NT2/D1 (cell line): ENCODE measurements at regions not wholly inside any gene's neighbourhood (a gene's known extent, or its start where the extent isn't known, plus 50 kb on each side); places are given as distances from the start of the nearest gene placed in this dataset.

Experiments used
- DNase-seq: peaks from one replicate; pipeline ENCODE4 v3.0.0-alpha.2; 2011; ENCODE audit warnings: low read depth, low spot score
- H3K27me3 ChIP-seq: 2 replicates; pipeline ENCODE4 v1.6.0; 2011; ENCODE audit warnings: mild to moderate bottlenecking; ENCODE audit not compliant: insufficient read length, insufficient read depth
- H3K36me3 ChIP-seq: 2 replicates; pipeline ENCODE4 v1.6.1; 2011; ENCODE audit warnings: mild to moderate bottlenecking, low read length, mixed read lengths; ENCODE audit not compliant: insufficient read depth, insufficient read length
- H3K4me1 ChIP-seq: 2 replicates; pipeline ENCODE4 v1.5.1; 2011; ENCODE audit not compliant: insufficient read depth, insufficient read length
- H3K4me3 ChIP-seq: 2 replicates; pipeline ENCODE4 v1.5.1; 2011; ENCODE audit warnings: low read depth; ENCODE audit not compliant: insufficient read length
- H3K9ac ChIP-seq: 2 replicates; pipeline ENCODE4 v1.6.0; 2011; ENCODE audit warnings: low read depth; ENCODE audit not compliant: insufficient read length
- H3K9me3 ChIP-seq: 2 replicates; pipeline ENCODE4 v1.5.1; 2011; ENCODE audit warnings: mild to moderate bottlenecking, low read length; ENCODE audit not compliant: insufficient read depth
- SUZ12 ChIP-seq: IDR thresholded peaks from 2 replicates; pipeline ENCODE4 v1.6.1; 2011; ENCODE audit not compliant: insufficient read length, insufficient read depth; ENCODE audit errors: extremely low read depth
- YY1 ChIP-seq: IDR thresholded peaks from 2 replicates; pipeline ENCODE4 v1.6.1; 2011; ENCODE audit not compliant: insufficient read length, insufficient read depth
- ZNF274 ChIP-seq: IDR thresholded peaks from 2 replicates; pipeline ENCODE4 v1.6.1; 2011; ENCODE audit warnings: mild to moderate bottlenecking, low read depth, low read length

- H3K9ac ChIP-seq: no peak overlapping the region
- no peaks in the 10 kb centered on the region for H3K27me3 ChIP-seq
- no peak for DNase-seq
- no peaks in the 10 kb centered on the region for H3K36me3 ChIP-seq
- H3K9me3 ChIP-seq: no peaks in the 10 kb centered on the region
- no peak overlapping the region for H3K4me3 ChIP-seq
- no peak for TF ChIP-seq SUZ12
- no peak for TF ChIP-seq ZNF274
- no peak for TF ChIP-seq YY1
- no peaks in the 10 kb centered on the region for H3K4me1 ChIP-seq
Measured at GRCh38 chr7:116322541-116322940, 112.2 kb downstream of the TES start.

- H3K36me3 ChIP-seq: no peaks in the 10 kb centered on the region
- no peak for TF ChIP-seq YY1
- TF ChIP-seq ZNF274: no peak
- TF ChIP-seq SUZ12: no peak
Measured at GRCh38 chr7:116324582-116324981, 114.2 kb downstream of the TES start.

DNA sequence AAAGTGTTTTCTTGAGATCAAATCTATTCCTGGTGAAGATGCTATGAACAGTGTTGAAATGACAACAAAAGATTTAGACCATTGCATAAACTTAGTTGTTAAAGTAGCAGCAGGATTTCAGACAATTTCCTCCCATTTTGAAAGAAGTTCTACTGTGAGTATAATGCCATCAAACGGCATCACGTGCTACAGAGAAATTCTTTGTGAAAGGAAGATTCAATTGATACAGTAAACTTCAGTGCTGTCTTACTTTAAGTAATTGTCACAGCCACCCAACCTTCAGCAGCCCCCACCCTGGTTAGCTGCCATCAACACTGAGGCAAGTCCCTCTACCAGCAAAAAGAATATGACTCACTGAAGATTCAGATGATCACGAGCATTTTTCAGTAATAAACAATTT, 115.2 kb downstream of the TES start:
- Histone ChIP-seq H3K27me3 (no peaks in the 10 kb centered on the region), H3K36me3 (no peaks in the 10 kb centered on the region), H3K9ac (no peak overlapping the region), H3K4me3 (no peak overlapping the region), H3K4me1 (no peaks in the 10 kb centered on the region), H3K9me3 (no peaks in the 10 kb centered on the region)
- DNase-seq: no peak
- TF ChIP-seq ZNF274 (no peak), SUZ12 (no peak), YY1 (no peak)

More at GRCh38 chr7:116324582-116324981, 114.2 kb downstream of the TES start:
- no peaks in the 10 kb centered on the region for H3K27me3 ChIP-seq
- no peak for DNase-seq
- no peak overlapping the region for H3K9ac ChIP-seq
- no peak overlapping the region for H3K4me3 ChIP-seq
- H3K9me3 ChIP-seq: no peaks in the 10 kb centered on the region
- H3K4me1 ChIP-seq: no peaks in the 10 kb centered on the region

GRCh38 chr7:116327135-116327534, 116.8 kb downstream of the TES start:
- no peaks in the 10 kb centered on the region for H3K36me3 ChIP-seq
- no peaks in the 10 kb centered on the region for H3K27me3 ChIP-seq
- no peak overlapping the region for H3K4me3 ChIP-seq
- H3K9ac ChIP-seq: no peak overlapping the region
- TF ChIP-seq ZNF274 (no peak), SUZ12 (no peak), YY1 (no peak)
- 0 out of 2 replicates have a peak, but pooled peaks cover 3% of the 10 kb centered on the region for H3K9me3 ChIP-seq
- DNase-seq: no peak
- H3K4me1 ChIP-seq: no peaks in the 10 kb centered on the region

DNA sequence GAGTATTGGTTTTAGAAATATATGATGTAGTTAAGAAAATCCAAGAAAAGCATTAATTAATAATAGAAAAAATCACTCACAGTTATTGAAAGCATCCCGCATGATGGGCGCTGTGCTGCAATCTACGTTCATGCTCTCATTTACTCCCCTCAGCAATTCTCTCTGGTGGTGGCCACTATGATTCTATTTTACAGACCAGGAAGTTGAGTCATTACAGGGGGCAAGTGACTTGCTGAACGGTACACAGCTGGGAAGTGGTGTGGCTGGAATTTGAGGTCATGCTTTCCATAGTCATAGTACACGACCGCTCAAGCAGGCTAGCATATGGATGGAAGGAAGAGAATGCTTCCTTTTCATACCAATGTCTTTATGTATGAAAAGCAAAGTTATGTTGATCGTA, 117.4 kb downstream of the TES start:
- Histone ChIP-seq H3K36me3 (no peaks in the 10 kb centered on the region), H3K4me1 (no peaks in the 10 kb centered on the region), H3K4me3 (no peak overlapping the region), H3K9ac (no peak overlapping the region), H3K9me3 (0 out of 2 replicates have a peak, but pooled peaks cover 6% of the 10 kb centered on the region), H3K27me3 (no peaks in the 10 kb centered on the region)
- TF ChIP-seq SUZ12 (no peak), YY1 (no peak), ZNF274 (no peak)
- no peak for DNase-seq

DNA sequence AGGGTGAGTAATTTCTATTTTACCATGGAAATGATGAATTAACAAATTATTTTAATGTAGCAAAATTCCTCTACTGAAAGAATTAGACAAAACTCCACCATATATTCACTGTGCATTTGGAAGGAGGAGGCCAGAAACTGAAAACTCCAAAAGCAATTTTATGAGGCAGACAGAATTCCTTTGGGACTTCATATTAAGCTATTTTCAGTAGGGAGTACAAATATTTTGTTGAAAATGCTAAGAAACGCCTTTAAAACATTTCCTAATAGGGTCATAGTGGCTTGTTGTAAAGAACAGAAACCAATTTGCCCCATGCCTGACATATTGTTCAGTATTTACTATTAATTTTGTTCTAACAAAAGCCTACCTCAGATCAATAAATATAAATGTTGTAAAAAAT, 117.8 kb downstream of the TES start:
- Histone ChIP-seq H3K36me3 (no peaks in the 10 kb centered on the region), H3K27me3 (no peaks in the 10 kb centered on the region), H3K9ac (no peak overlapping the region), H3K4me3 (no peak overlapping the region), H3K4me1 (no peaks in the 10 kb centered on the region), H3K9me3 (0 out of 2 replicates have a peak, but pooled peaks cover 6% of the 10 kb centered on the region)
- TF ChIP-seq ZNF274 (no peak), SUZ12 (no peak), YY1 (no peak)
- DNase-seq: no peak

GRCh38 chr7:116329686-116330503, 119.6 kb downstream of the TES start:
- TF ChIP-seq YY1 (no peak), ZNF274 (no peak), SUZ12 (no peak)
- no peak overlapping the region for H3K9ac ChIP-seq
- DNase-seq: no peak
- no peaks in the 10 kb centered on the region for H3K36me3 ChIP-seq
- 0 out of 2 replicates have a peak, but pooled peaks cover 6% of the 10 kb centered on the region for H3K9me3 ChIP-seq
- H3K4me3 ChIP-seq: no peak overlapping the region
- no peaks in the 10 kb centered on the region for H3K4me1 ChIP-seq
- no peaks in the 10 kb centered on the region for H3K27me3 ChIP-seq
